ENCODE measurements at regions not wholly inside any gene's neighbourhood (a gene's known extent, or its start where the extent isn't known, plus 50 kb on each side); places are given as distances from the start of the nearest gene placed in this dataset.

- peaks cover 4% of the 10 kb centered on the region for H3K9me3 Mint-ChIP-seq (ENCODE audit: unreplicated experiment)
- no peak overlapping the region for H3K4me3 Mint-ChIP-seq (ENCODE audit: unreplicated experiment)
- H3K4me1 Mint-ChIP-seq (ENCODE audit: unreplicated experiment) = peaks cover 3% of the 10 kb centered on the region
- DNase-seq (ENCODE audit: extremely low spot score, unreplicated experiment) = no peak
- H3K36me3 Mint-ChIP-seq (ENCODE audit: unreplicated experiment) = peaks cover 43% of the 10 kb centered on the region
- TF ChIP-seq CTCF (IDR thresholded peaks at IDR 0.05) = no peak
- H3K27ac Mint-ChIP-seq (ENCODE audit: unreplicated experiment) = no peak overlapping the region
- H3K27me3 Mint-ChIP-seq (ENCODE audit: unreplicated experiment) = no peaks in the 10 kb centered on the region
These were observed 130.1 kb downstream of the PTPRS start for GRCh38 chr19:5210556-5210955.

GRCh38 chr19:5207806-5208205, 132.8 kb downstream of the PTPRS start:
- no peak for TF ChIP-seq CTCF (IDR thresholded peaks at IDR 0.05)
- Mint-ChIP-seq H3K4me1 (ENCODE audit: unreplicated experiment) (peaks cover 3% of the 10 kb centered on the region), H3K4me3 (ENCODE audit: unreplicated experiment) (no peak overlapping the region), H3K9me3 (ENCODE audit: unreplicated experiment) (peaks cover 4% of the 10 kb centered on the region), H3K27me3 (ENCODE audit: unreplicated experiment) (no peaks in the 10 kb centered on the region), H3K36me3 (ENCODE audit: unreplicated experiment) (peaks cover 21% of the 10 kb centered on the region), H3K27ac (ENCODE audit: unreplicated experiment) (no peak overlapping the region)
- DNase-seq (ENCODE audit: extremely low spot score, unreplicated experiment) = no peak

GRCh38 chr19:5206751-5207075, 133.9 kb downstream of the PTPRS start:
- no peak overlapping the region for H3K27ac Mint-ChIP-seq (ENCODE audit: unreplicated experiment)
- no peak overlapping the region for H3K4me3 Mint-ChIP-seq (ENCODE audit: unreplicated experiment)
- DNase-seq (ENCODE audit: extremely low spot score, unreplicated experiment) = no peak

GRCh38 chr19:5205937-5206750, 134.5 kb downstream of the PTPRS start:
- TF ChIP-seq CTCF (IDR thresholded peaks at IDR 0.05) = no peak
- Mint-ChIP-seq H3K27ac (ENCODE audit: unreplicated experiment) (peak overlapping the region; percentile 13), H3K27me3 (ENCODE audit: unreplicated experiment) (no peaks in the 10 kb centered on the region), H3K4me1 (ENCODE audit: unreplicated experiment) (peaks cover 3% of the 10 kb centered on the region), H3K4me3 (ENCODE audit: unreplicated experiment) (no peak overlapping the region), H3K9me3 (ENCODE audit: unreplicated experiment) (peaks cover 10% of the 10 kb centered on the region), H3K36me3 (ENCODE audit: unreplicated experiment) (peaks cover 21% of the 10 kb centered on the region)
- no peak for DNase-seq (ENCODE audit: extremely low spot score, unreplicated experiment)

More at GRCh38 chr19:5206751-5207075, 133.9 kb downstream of the PTPRS start:
- peaks cover 8% of the 10 kb centered on the region for H3K9me3 Mint-ChIP-seq (ENCODE audit: unreplicated experiment)
- H3K36me3 Mint-ChIP-seq (ENCODE audit: unreplicated experiment) = peaks cover 20% of the 10 kb centered on the region
- no peaks in the 10 kb centered on the region for H3K27me3 Mint-ChIP-seq (ENCODE audit: unreplicated experiment)
- H3K4me1 Mint-ChIP-seq (ENCODE audit: unreplicated experiment) = peaks cover 3% of the 10 kb centered on the region
- no peak for TF ChIP-seq CTCF (IDR thresholded peaks at IDR 0.05)

- peaks cover 3% of the 10 kb centered on the region for H3K4me1 Mint-ChIP-seq (ENCODE audit: unreplicated experiment)
- TF ChIP-seq CTCF (IDR thresholded peaks at IDR 0.05) = no peak
- no peak for DNase-seq (ENCODE audit: extremely low spot score, unreplicated experiment)
- no peak overlapping the region for H3K4me3 Mint-ChIP-seq (ENCODE audit: unreplicated experiment)
- H3K27ac Mint-ChIP-seq (ENCODE audit: unreplicated experiment) = no peak overlapping the region
- peaks cover 13% of the 10 kb centered on the region for H3K9me3 Mint-ChIP-seq (ENCODE audit: unreplicated experiment)
- H3K27me3 Mint-ChIP-seq (ENCODE audit: unreplicated experiment) = no peaks in the 10 kb centered on the region
- peaks cover 23% of the 10 kb centered on the region for H3K36me3 Mint-ChIP-seq (ENCODE audit: unreplicated experiment)
These were observed 135.2 kb downstream of the PTPRS start for GRCh38 chr19:5205381-5205780.
